NCI-H146 (cell line): ENCODE measurements at regions not wholly inside any gene's neighbourhood (a gene's known extent, or its start where the extent isn't known, plus 50 kb on each side); places are given as distances from the start of the nearest gene placed in this dataset.

Experiments used
- DNase-seq: peaks from one replicate; lab custom pipeline; 2025; lab: John Stamatoyannopoulos, UW

GRCh38 chr9:120292606-120293005, 287.4 kb downstream of the CDK5RAP2 start:
- DNase-seq, result no peak

DNA sequence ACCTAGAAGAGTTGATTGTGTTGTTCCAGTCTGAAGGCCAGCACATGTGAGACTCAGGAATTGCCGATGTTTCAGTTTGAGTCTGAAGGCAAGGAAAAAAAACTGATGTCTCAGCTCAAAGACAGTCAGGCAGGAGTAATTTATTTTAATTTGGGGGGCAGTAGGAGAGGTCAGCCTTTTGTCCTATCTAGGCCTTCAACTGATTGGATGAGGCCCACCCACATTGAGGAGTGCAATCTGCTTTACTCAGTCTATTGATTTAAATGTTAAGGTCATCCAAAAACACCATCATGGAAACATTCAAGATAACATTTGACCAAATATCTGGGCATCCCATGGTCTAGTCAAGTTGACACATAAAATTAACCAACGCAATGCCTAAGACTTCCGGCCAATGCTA, 288.9 kb downstream of the CDK5RAP2 start:
- no peak for DNase-seq

GRCh38 chr9:120289990-120290975, 289.7 kb downstream of the CDK5RAP2 start:
- DNase-seq, result no peak

DNA sequence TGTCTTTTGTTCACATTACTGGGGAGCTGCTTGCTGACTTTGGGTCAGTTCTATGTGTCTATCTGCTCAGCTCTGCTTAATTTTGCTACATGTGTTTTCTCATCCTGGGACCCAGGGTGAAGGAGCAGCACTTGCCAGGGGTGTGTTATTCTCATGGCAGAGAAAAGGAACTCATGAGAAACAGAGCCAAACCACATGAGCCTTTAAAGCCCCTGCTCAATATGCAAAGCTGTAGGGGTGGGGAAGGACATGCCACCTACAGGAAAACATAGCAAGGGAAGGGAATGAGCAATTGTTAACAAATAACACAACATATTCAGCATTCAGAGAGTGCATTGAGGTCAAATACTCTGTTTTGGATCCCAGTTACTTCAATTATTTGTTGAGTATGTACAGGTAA, 290.9 kb downstream of the CDK5RAP2 start:
- no peak for DNase-seq

GRCh38 chr9:120286530-120286929, 293.4 kb downstream of the CDK5RAP2 start:
- DNase-seq, result no peak

DNA sequence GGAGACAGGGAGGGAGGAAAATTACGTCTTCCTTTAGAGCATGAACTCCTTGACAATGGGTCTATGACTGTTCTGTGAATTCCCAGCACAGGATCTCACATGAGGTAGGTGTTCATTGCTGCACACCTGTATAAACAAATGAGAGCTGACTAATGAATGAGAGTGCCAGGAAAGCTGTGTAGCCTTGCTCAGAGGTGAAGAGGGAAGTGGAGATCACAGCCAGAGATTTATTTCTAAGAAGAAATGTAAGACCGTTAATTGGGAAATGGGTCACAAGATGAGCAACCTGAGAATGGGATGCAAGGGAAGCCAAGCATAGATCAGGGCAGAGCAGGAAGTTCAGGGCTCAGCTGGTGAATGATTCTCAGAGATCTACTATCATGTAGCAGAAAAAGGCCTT, 295.1 kb downstream of the CDK5RAP2 start:
- DNase-seq, result no peak

GRCh38 chr9:120281665-120282064, 298.3 kb downstream of the CDK5RAP2 start:
- DNase-seq, result no peak

DNA sequence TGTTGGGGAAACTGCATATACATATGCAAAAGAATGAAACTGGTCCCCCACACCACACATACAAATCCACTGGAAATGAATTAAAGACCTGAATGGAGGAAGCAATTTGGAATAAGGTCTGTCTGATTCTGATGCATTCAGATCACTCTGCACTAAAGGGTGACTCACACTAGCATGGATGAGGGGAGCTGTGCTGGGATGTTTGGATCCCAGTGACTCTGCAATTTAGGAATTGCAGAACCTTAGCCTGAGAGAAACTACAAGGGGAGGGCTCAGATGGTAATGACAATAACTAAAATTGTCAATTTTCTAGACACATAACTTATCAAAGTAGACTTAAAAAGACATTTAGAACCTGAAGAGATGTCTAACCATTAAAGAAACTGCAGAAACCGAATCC, 312.0 kb downstream of the CDK5RAP2 start:
- no peak for DNase-seq

- DNase-seq, result peak; percentile 25
Measured at GRCh38 chr9:120265791-120266190, 314.2 kb downstream of the CDK5RAP2 start.

DNA sequence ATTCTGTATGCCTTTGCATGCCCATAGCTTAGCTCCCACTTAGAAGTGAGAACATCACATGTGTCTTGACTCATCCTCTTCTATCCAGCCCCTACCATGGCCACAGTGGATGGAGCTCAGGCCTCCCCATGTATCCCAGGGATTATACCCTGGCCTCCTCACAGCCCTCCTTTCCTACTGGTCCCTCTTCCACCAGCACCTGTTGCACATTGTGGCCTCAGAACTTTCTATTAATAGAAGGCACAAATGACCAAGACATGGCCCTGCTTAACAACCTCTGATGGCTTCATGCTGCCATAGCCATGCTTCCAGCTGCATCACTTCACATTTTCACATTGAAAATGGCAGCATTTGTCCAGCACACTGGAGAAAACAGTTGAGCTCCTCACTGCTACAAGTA, 315.4 kb downstream of the CDK5RAP2 start:
- DNase-seq, result no peak

DNA sequence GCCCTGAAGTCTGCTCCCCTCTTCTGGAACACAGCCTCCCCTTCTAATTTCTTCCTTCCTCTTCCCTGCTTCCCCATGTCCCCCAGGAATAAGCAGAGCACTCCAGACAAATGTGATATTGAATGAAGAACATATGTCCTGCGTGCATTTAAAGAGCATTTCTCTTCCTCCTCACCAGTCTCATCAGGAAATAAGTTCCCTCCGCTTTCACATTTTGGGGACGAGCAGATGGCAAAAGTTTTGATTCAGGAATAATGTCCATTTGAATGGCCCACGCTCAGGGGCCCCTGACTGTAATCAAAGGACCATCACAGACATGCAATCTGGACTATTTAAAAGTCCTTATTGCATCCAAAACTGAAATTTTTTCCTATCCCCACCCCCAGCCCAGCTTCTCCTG, 316.1 kb downstream of the CDK5RAP2 start:
- DNase-seq, result no peak

- no peak for DNase-seq
Measured at GRCh38 chr9:120261419-120261818, 318.5 kb downstream of the CDK5RAP2 start.

GRCh38 chr9:120259100-120259499, 320.9 kb downstream of the CDK5RAP2 start:
- DNase-seq, result no peak

GRCh38 chr9:120258096-120258495, 321.9 kb downstream of the CDK5RAP2 start:
- no peak for DNase-seq

DNA sequence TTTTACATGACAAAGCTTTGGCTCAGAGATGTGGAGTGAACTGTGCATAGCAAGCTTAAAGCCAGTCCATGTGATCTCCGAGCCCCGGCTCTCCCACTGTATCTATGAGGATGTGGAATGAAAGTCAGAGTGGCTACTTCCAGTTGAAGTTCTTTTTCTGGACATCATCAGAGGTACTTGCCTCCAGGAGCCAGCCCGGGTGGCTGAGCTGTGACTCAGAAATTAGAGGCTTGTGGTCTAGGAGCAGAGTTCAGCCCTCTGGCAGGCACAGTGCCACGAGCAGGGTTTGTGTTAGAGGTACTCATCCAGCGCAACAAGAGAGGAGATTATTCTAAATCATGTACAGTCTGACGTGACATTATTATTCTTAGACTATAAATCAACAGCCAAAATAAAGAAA, 322.5 kb downstream of the CDK5RAP2 start:
- DNase-seq, result no peak

DNA sequence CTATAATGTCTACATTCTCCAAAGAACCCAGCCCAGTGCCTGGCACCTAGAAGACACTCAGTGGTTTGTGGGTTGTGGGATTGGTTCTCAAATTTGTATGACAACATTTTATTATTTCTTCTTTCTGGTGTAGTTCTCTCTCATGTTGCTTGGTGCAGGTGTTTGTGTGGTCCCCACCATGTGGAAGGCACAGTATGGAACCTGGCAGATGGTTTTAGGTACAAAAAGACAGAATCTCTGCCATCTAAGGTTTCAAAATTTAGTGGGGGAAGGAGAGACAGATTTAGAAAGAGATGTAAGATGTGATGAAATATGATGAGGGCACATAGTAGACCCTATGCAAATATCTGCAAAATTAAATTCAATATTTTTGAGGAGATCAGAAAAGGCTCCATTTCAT, 323.8 kb downstream of the CDK5RAP2 start:
- DNase-seq, result no peak

GRCh38 chr9:120252248-120252647, 327.7 kb downstream of the CDK5RAP2 start:
- DNase-seq, result no peak

DNA sequence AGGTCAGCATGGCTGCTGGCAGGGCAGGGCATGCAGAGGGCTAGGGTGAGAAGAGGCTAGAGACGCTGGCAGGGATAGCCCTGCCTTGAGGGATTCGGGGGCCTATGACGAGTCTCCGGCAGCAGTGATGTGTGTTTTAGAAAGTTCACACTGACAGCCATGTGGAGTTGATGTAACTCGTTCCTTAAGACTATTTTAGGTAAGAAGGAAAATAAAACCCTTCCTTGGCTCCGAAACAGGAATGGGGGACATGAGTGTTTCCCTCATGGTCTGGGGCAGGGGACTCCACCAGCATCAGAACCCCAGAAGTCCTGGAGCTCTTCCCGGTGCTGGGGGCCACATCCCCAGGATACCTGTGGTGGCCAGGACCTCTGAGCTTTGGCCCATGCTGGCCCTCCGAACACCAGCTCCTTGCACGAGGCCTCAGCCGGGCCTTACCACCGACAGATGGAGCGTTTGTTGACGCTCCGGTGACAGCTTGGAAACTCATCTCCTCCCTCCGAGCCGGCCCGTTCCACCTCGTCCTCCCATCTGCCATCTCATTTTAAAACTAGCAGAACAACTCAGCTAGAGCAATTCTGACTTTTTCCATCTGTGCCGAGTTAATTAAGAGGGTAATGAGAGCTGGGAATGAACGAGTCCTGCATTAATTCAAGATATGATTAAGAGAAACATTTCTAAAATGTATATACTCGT, 337.7 kb downstream of the CDK5RAP2 start:
- no peak for DNase-seq

GRCh38 chr9:120236596-120236995, 343.4 kb downstream of the CDK5RAP2 start:
- DNase-seq, result no peak

DNA sequence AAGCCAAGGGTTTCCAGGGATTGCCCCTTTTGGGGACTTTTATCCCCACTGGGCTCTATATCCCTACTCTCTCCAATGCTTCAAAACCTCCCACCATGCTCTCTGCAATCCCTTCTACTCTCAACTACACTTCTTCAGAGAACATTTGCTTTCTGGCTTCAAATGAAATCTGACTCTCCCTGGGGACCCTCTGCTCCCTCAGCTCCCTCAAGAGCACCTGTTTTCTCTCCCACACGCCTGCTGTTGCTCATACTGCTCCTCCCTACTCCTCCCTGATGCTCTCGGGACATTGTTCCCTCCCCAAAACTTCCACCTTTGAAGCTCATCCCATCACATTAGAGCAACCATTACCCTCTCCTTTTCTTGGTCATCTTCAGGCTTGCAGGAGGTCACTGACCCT, 344.9 kb downstream of the CDK5RAP2 start:
- DNase-seq, result no peak

- no peak for DNase-seq
Measured at GRCh38 chr9:120230227-120230626, 349.7 kb downstream of the CDK5RAP2 start.

GRCh38 chr9:120221844-120222243, 358.1 kb downstream of the CDK5RAP2 start:
- no peak for DNase-seq

DNA sequence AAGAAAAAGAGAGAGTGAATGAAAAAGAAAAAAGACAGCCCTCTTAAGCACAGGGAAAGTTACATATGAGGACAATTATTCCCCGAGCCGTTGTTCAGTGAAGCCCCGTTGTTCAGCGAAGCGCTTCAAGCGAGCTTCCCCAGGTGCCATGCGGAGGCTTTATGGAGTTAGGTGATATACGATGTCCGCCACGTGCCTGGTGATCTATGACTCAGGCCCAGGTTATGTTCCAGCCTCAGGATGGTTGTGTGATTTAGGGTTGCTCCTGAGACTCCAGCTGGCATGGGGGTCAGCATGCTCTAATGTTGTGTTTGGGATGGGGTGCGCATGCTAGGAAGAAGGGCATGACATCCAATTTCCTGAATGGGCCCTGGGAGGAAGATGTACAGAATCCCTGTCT, 365.6 kb downstream of the CDK5RAP2 start:
- no peak for DNase-seq
